H1 (cell line): ENCODE measurements at regions not wholly inside any gene's neighbourhood (a gene's known extent, or its start where the extent isn't known, plus 50 kb on each side); places are given as distances from the start of the nearest gene placed in this dataset.
A peak's percentile ranks its signal among the peaks of the same experiment; 100 is the strongest.

Experiments
- CTCF ChIA-PET: fragments of 300-600 bp; sonication (Branson Sonifier 250); formaldehyde crosslinking; loops from one replicate; lab custom pipeline; 2021; ENCODE audit not compliant: partially characterized antibody; lab: Charles Lee
- POLR2A ChIA-PET: fragments of 300-600 bp; sonication (Branson Sonifier 250); formaldehyde crosslinking; loops from one replicate; lab custom pipeline; 2021; ENCODE audit warnings: inconsistent platforms; ENCODE audit not compliant: partially characterized antibody; lab: Charles Lee
- DNase-seq, 2 experiments: peaks; one replicate each; pipeline versions ENCODE4 v3.0.0 to v3.0.0-alpha.2; 2010 to 2022; ENCODE audit warnings: low spot score in 2 of 2, low read depth in 1 of 2, mixed read lengths in 1 of 2
- FAIRE-seq: peaks from 2 replicates; lab custom pipeline; 2011; peaks lifted over from hg19 to GRCh38; lab: Jason Lieb, UNC
- H2AFZ ChIP-seq: 2 replicates; pipeline ENCODE4 v1.8.1; 2012; ENCODE audit warnings: low read length, inconsistent platforms
- H2AK5ac ChIP-seq: 2 replicates; pipeline ENCODE4 v1.6.1; 2013; ENCODE audit warnings: low read depth, low read length
- H2BK120ac ChIP-seq: replicated peaks from 2 replicates; pipeline ENCODE3; 2013; ENCODE audit warnings: low read depth, low read length, inconsistent platforms
- H2BK12ac ChIP-seq: 2 replicates; pipeline ENCODE4 v1.6.1; 2013; ENCODE audit warnings: low read depth, low read length
- H2BK15ac ChIP-seq: 2 replicates; pipeline ENCODE4 v1.6.1; 2013; ENCODE audit warnings: low read length
- H2BK20ac ChIP-seq: 2 replicates; pipeline ENCODE4 v1.6.1; 2013; ENCODE audit warnings: low read length
- H2BK5ac ChIP-seq: 2 replicates; pipeline ENCODE4 v1.6.1; 2013; ENCODE audit warnings: low read depth, low read length
- H3K14ac ChIP-seq: 2 replicates; pipeline ENCODE4 v1.6.1; 2013; ENCODE audit warnings: inconsistent platforms; ENCODE audit not compliant: insufficient read length
- H3K18ac ChIP-seq: 2 replicates; pipeline ENCODE4 v1.6.1; 2013; ENCODE audit warnings: low read length; ENCODE audit errors: extremely low read depth
- H3K23ac ChIP-seq: 2 replicates; pipeline ENCODE4 v1.6.1; 2013; ENCODE audit warnings: inconsistent platforms; ENCODE audit not compliant: insufficient read length
- H3K23me2 ChIP-seq: 2 replicates; pipeline ENCODE4 v1.6.1; 2013; ENCODE audit warnings: low read depth, low read length
- H3K27ac ChIP-seq: 2 replicates; pipeline ENCODE4 v1.6.1; 2011; ENCODE audit warnings: low read depth, low read length, inconsistent platforms
- H3K27me3 ChIP-seq, 4 experiments: replicated peaks in 1 of 4; 1 replicate in 1 of 4; 2 replicates in 3 of 4; pipeline versions ENCODE4 v1.6.1 to v1.8.1; 2011 to 2013; ENCODE audit warnings: low read length in 3 of 4, mild to moderate bottlenecking in 3 of 4, inconsistent platforms in 2 of 4, mixed read lengths in 2 of 4, moderate library complexity in 1 of 4; ENCODE audit not compliant: control insufficient read depth in 3 of 4, insufficient read depth in 3 of 4; ENCODE audit errors: extremely low read depth in 1 of 4
- H3K36me3 ChIP-seq, 4 experiments: 2 replicates each; pipeline versions ENCODE4 v1.6.1 to v1.8.1; 2011 to 2013; ENCODE audit warnings: mild to moderate bottlenecking in 4 of 4, low read length in 3 of 4, moderate library complexity in 2 of 4, control low read depth in 1 of 4, inconsistent platforms in 1 of 4; ENCODE audit not compliant: insufficient read depth in 4 of 4, control insufficient read depth in 2 of 4
- H3K4ac ChIP-seq: replicated peaks from 2 replicates; pipeline ENCODE3; 2013; ENCODE audit warnings: low read length, low read depth, mixed read lengths, inconsistent platforms; ENCODE audit not compliant: insufficient read length
- H3K4me1 ChIP-seq, 4 experiments: replicated peaks in 1 of 4; 1 replicate in 1 of 4; 2 replicates in 3 of 4; pipeline versions ENCODE4 v1.6.1 to v1.8.1; 2011 to 2013; ENCODE audit warnings: low read length in 3 of 4, inconsistent platforms in 2 of 4, mixed read lengths in 1 of 4; ENCODE audit not compliant: insufficient read depth in 4 of 4, control insufficient read depth in 3 of 4
- H3K4me2 ChIP-seq, 2 experiments: 2 replicates each; pipeline versions ENCODE4 v1.6.1 to v1.8.1; 2011 to 2013; ENCODE audit warnings: low read depth in 2 of 2, low read length in 2 of 2, control low read depth in 1 of 2, inconsistent platforms in 1 of 2, mild to moderate bottlenecking in 1 of 2; ENCODE audit not compliant: insufficient read depth in 1 of 2
- H3K4me3 ChIP-seq, 4 experiments: fragments of 200-600, 300-600 bp in 1 of 4; sonication (generic), shearing (Covaris generic), sonication (Bioruptor Twin) in 1 of 4; 2 replicates each; pipeline versions ENCODE4 v1.5.1 to v1.8.1; 2011 to 2016; ENCODE audit warnings: low read length in 4 of 4, low read depth in 3 of 4, control low read depth in 2 of 4, inconsistent platforms in 2 of 4, mild to moderate bottlenecking in 2 of 4, mixed read lengths in 1 of 4, moderate library complexity in 1 of 4; ENCODE audit not compliant: insufficient read depth in 2 of 4; ENCODE audit errors: extremely low read depth in 1 of 4
- H3K56ac ChIP-seq: replicated peaks from 2 replicates; pipeline ENCODE3; 2013; ENCODE audit warnings: low read depth, mild to moderate bottlenecking, mixed read lengths, low read length, inconsistent platforms; ENCODE audit not compliant: insufficient read length
- H3K79me1 ChIP-seq: 2 replicates; pipeline ENCODE4 v1.6.1; 2013; ENCODE audit warnings: low read depth, low read length, control low read depth
- H3K79me2 ChIP-seq, 2 experiments: 2 replicates each; pipeline versions ENCODE4 v1.6.1 to v1.8.1; 2012 to 2013; ENCODE audit warnings: low read length in 2 of 2, mild to moderate bottlenecking in 2 of 2, inconsistent platforms in 1 of 2; ENCODE audit not compliant: insufficient read depth in 2 of 2, control insufficient read depth in 1 of 2
- H3K9ac ChIP-seq, 4 experiments: replicated peaks in 1 of 4; 1 replicate in 1 of 4; 2 replicates in 3 of 4; pipeline versions ENCODE4 v1.6.1 to v1.8.1; 2011 to 2013; ENCODE audit warnings: low read depth in 3 of 4, low read length in 3 of 4, control low read depth in 2 of 4, mild to moderate bottlenecking in 2 of 4, moderate library complexity in 2 of 4, inconsistent platforms in 1 of 4; ENCODE audit errors: extremely low read depth in 1 of 4
- H3K9me3 ChIP-seq, 2 experiments: 2 replicates each; pipeline versions ENCODE4 v1.6.1 to v1.8.1; 2012 to 2013; ENCODE audit warnings: mild to moderate bottlenecking in 2 of 2, moderate library complexity in 2 of 2, control low read depth in 1 of 2, inconsistent platforms in 1 of 2, low read depth in 1 of 2, low read length in 1 of 2, mixed read lengths in 1 of 2; ENCODE audit not compliant: insufficient read depth in 2 of 2
- H4K20me1 ChIP-seq, 2 experiments: replicated peaks in 1 of 2; 2 replicates each; pipeline versions ENCODE3 to v1.8.1; 2011 to 2013; ENCODE audit warnings: inconsistent platforms in 2 of 2, low read length in 2 of 2, mild to moderate bottlenecking in 1 of 2; ENCODE audit not compliant: insufficient read depth in 2 of 2, control insufficient read depth in 1 of 2
- H4K5ac ChIP-seq: 2 replicates; pipeline ENCODE4 v1.6.1; 2013; ENCODE audit warnings: low read length, low read depth, mixed read lengths, inconsistent platforms; ENCODE audit not compliant: insufficient read length
- H4K8ac ChIP-seq: 2 replicates; pipeline ENCODE4 v1.8.0; 2013; ENCODE audit warnings: mild to moderate bottlenecking, moderate library complexity, low read length, inconsistent platforms; ENCODE audit not compliant: insufficient read depth; ENCODE audit errors: extremely low read depth
- H4K91ac ChIP-seq: replicated peaks from 2 replicates; pipeline ENCODE3; 2013; ENCODE audit warnings: low read length, mixed read lengths, inconsistent platforms; ENCODE audit not compliant: insufficient read length
- CTCF ChIP-seq, 3 experiments: IDR thresholded peaks; 1 replicate in 2 of 3; 2 replicates in 1 of 3; pipeline versions ENCODE4 v1.5.1 to v1.6.1; 2011; ENCODE audit warnings: low read length in 3 of 3, mild to moderate bottlenecking in 3 of 3, inconsistent platforms in 2 of 3, low read depth in 1 of 3, moderate library complexity in 1 of 3; ENCODE audit not compliant: insufficient read depth in 1 of 3; ENCODE audit errors: control extremely low read depth in 1 of 3
- PHF8 ChIP-seq: fragments of 200-600 bp; sonication (generic); conservative IDR thresholded peaks from 2 replicates; pipeline ENCODE4 v1.7.1; 2012; ENCODE audit warnings: low read depth, mild to moderate bottlenecking, inconsistent platforms, low read length, moderate library complexity
- POLR2AphosphoS5 ChIP-seq: IDR thresholded peaks from 2 replicates; pipeline ENCODE4 v1.6.1; 2011; ENCODE audit warnings: low read depth, low read length
- RAD21 ChIP-seq, 2 experiments: IDR thresholded peaks in 1 of 2; conservative IDR thresholded peaks in 1 of 2; 2 replicates each; pipeline ENCODE4 v1.6.1; 2011; ENCODE audit warnings: low read depth in 2 of 2, low read length in 2 of 2, improper control_type of control experiment in 1 of 2, inconsistent platforms in 1 of 2, mild to moderate bottlenecking in 1 of 2, moderate library complexity in 1 of 2
- RXRA ChIP-seq: IDR thresholded peaks from 2 replicates; pipeline ENCODE4 v1.6.1; 2011; ENCODE audit warnings: low read depth, mild to moderate bottlenecking, low read length, moderate library complexity; ENCODE audit not compliant: insufficient read depth
- WGBS, 2 experiments: shearing (Covaris generic) in 1 of 2; methylation state at CpG; one replicate each; pipeline versions ENCODE4 v1.1.6 to v1.1.7; 2013 to 2015; ENCODE audit warnings: low lambda C conversion rate in 2 of 2, mixed read lengths in 2 of 2, inconsistent platforms in 1 of 2, low coverage in 1 of 2, missing lambda C conversion rate in 1 of 2; ENCODE audit not compliant: insufficient replicate concordance in 2 of 2, insufficient coverage in 1 of 2, insufficient read length in 1 of 2; ENCODE audit errors: extremely low coverage in 1 of 2, missing lambda C conversion rate in 1 of 2; 5-methylcytosine and 5-hydroxymethylcytosine counted together

- H2BK5ac ChIP-seq, result no peak overlapping the region
- no peak overlapping the region for H3K4me2 ChIP-seq
- FAIRE-seq (peak; percentile 7), DNase-seq (no peak)
- H3K79me1 ChIP-seq, result no peaks in the 10 kb centered on the region
- no peak overlapping the region for H2BK20ac ChIP-seq
- H4K8ac ChIP-seq, result no peak overlapping the region
- H3K27me3 ChIP-seq, result no peaks in the 10 kb centered on the region
- H3K4ac ChIP-seq, result no peak overlapping the region
- no peak overlapping the region for H2BK12ac ChIP-seq
- no peak overlapping the region for H3K23ac ChIP-seq
- H3K4me3 ChIP-seq, result no peak overlapping the region
- H3K79me2 ChIP-seq, result no peaks in the 10 kb centered on the region
- no peak overlapping the region for H2AK5ac ChIP-seq
- H4K20me1 ChIP-seq, result no peaks in the 10 kb centered on the region
- H3K36me3 ChIP-seq, result no peaks in the 10 kb centered on the region
- no peak overlapping the region for H2BK15ac ChIP-seq
- no peak overlapping the region for H3K27ac ChIP-seq
- peak in 2 of 3 experiments; percentile 7 to 15; a peak in 1 of 4 replicates for TF ChIP-seq CTCF (IDR thresholded peaks at IDR 0.05; ENCODE audit: control extremely low read depth in 1 of 3, insufficient read depth in 1 of 3, low read depth in 1 of 3, low read length in 3 of 3)
- no peak for TF ChIP-seq POLR2AphosphoS5
- no peak for TF ChIP-seq PHF8
- peak; percentile 42 to 46 for TF ChIP-seq RAD21 (IDR thresholded peaks at IDR 0.05 in 1 of 2, conservative IDR thresholded peaks at IDR 0.05 in 1 of 2; ENCODE audit: low read depth in 2 of 2, low read length in 2 of 2)
- TF ChIP-seq RXRA, result no peak
- WGBS, 2 experiments, result 92% methylated on average over 14 of the region's 14 CpGs; no CpG with 5 or more reads in 1 of the 2 experiments
- H4K91ac ChIP-seq, result no peak overlapping the region
- no peak overlapping the region for H4K5ac ChIP-seq
- no peak overlapping the region for H3K18ac ChIP-seq
- no peaks in the 10 kb centered on the region for H3K23me2 ChIP-seq
- ChIA-PET CTCF (no interaction called here), POLR2A (no interaction called here)
- no peak overlapping the region for H3K9ac ChIP-seq
- H2AFZ ChIP-seq, result no peak overlapping the region
- H2BK120ac ChIP-seq, result no peak overlapping the region
- no peaks in the 10 kb centered on the region for H3K4me1 ChIP-seq
- no peak overlapping the region for H3K14ac ChIP-seq
- no peak overlapping the region for H3K56ac ChIP-seq
- H3K9me3 ChIP-seq, result no peaks in the 10 kb centered on the region
Measured at GRCh38 chr2:53569957-53570727, 197.5 kb upstream of the CHAC2 start.
